ENCODE measurements at regions not wholly inside any gene's neighbourhood (a gene's known extent, or its start where the extent isn't known, plus 50 kb on each side); places are given as distances from the start of the nearest gene placed in this dataset.

- no peak for TF ChIP-seq POLR2AphosphoS5 (IDR thresholded peaks at IDR 0.05; ENCODE audit: low read depth, low read length)
- TF ChIP-seq TAF1 (IDR thresholded peaks at IDR 0.05; ENCODE audit: borderline replicate concordance, insufficient read depth, low read length) = no peak
- no peak for TF ChIP-seq FOXP2 (optimal IDR thresholded peaks at IDR 0.05; ENCODE audit: borderline replicate concordance, extremely low read depth, extremely low read length, insufficient read depth)
Measured at GRCh38 chr5:77882670-77883257, 106.6 kb upstream of the TBCA start.
